SIG-M5 treated with dmso at 0.1 percent for 504 hours (cell line): ENCODE measurements at regions not wholly inside any gene's neighbourhood (a gene's known extent, or its start where the extent isn't known, plus 50 kb on each side); places are given as distances from the start of the nearest gene placed in this dataset.

ENCODE experiments used
- DNase-seq: peaks from one replicate; lab custom pipeline; 2025; ENCODE audit not compliant: unreplicated experiment; lab: John Stamatoyannopoulos, UW

- DNase-seq, result no peak
These were observed 51.6 kb upstream of the NEK7 start for GRCh38 chr1:198105185-198105584.

DNA sequence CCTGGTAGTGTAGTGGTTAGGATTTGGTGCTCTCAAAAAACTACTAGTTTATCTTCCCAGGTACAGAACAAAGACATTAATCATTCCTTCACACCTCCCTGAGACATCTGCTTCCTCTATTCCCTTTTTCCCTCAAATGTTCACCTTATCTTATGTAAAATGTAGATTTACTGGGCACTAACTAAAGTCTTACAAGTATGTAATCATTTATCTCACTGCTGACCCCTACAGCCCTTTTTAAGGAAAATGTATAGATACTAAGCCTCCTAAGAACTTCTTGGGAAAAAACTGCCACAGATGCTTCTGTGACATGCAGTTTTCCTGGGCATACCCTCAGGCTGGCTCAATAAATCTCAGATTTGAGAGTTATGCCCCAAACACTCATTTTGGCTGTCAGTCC is 50.8 kb upstream of the NEK7 start:
- no peak for DNase-seq
